GM18868 (cell line): ENCODE measurements at regions not wholly inside any gene's neighbourhood (a gene's known extent, or its start where the extent isn't known, plus 50 kb on each side); places are given as distances from the start of the nearest gene placed in this dataset.

Source experiments
- ATAC-seq: cut with Tn5 transposase; IDR thresholded peaks from one replicate; pipeline ENCODE4 v1.9.1; 2021; ENCODE audit warnings: mild to moderate bottlenecking, moderate library complexity; ENCODE audit not compliant: unreplicated experiment

GRCh38 chr17:34151102-34151501, 104.0 kb upstream of the CCL2 start:
- ATAC-seq, result no peak

DNA sequence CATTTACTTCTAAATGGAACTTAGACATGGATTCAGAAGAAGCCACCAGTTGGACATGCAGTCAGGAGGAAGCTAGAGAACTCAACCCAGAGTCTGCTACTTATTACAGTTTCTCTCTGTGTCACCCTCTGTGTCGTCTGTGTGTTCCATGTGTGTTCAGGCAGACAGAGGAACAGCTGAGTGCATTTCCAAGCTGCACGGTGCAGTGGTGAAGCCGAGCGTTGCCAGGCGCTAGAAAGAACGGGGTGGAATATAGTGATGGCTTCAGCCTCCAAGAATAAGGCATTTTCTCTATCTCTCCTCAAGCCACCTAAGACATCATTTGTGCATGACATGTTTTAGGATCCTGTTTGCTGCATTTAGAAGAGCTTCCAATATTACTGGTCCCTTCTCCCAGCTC, 101.1 kb upstream of the CCL2 start:
- no peak for ATAC-seq

DNA sequence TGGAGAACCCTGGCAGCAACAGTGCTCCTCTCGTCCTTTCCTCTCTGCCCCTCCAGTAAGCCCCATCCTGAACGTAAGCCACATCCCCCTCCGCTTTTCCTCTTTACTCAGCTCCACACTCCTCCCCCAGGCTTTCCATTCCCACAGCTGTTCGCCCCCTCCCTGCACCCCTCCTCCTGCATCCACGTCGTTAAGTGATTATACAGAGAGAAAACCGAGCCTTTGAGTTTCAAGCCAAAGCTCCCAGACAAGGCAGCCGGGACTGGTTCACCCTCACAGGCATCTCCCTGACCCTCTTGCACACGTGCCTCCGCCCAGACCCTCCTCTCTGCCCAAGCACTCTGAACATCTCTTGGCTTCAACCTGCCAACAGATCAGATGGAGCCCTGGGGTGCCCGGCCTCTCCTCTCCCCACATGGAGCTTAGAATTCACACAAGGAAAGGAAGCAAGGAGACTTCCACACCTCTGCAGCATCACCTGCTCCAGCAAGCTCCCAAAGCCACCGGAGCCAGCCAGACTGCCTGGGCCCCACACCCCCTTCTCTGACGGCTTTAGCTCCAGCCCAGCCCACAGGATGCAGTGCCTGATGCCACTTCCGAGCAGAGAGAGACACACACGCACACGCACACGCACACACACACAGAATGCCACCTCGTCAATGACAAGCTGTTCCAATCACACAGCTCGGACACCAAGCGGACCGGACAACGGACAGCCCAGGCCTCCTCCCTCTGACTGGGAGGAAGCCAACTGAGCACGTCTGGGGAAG, 99.9 kb upstream of the CCL2 start:
- no peak for ATAC-seq

GRCh38 chr17:34155947-34156346, 99.1 kb upstream of the CCL2 start:
- ATAC-seq, result no peak

DNA sequence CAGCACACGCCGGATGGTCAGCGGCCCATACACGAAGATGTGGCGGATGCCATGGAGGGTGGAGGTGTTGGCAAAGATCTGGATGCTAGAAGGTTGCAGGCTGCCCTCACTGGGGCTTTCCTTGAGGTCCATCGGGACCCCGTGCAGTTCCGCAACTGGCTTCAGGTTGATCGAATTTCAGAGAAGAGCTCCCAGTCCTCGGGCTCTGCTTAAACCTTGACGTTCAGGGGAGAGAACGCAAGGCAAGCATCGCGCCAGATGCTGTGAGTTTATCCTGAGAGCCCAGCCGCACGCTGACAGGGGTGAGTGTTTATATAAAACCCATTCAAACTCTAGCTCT, 98.7 kb upstream of the CCL2 start:
- ATAC-seq, result no peak

GRCh38 chr17:34156741-34157589, 98.1 kb upstream of the CCL2 start:
- no peak for ATAC-seq

DNA sequence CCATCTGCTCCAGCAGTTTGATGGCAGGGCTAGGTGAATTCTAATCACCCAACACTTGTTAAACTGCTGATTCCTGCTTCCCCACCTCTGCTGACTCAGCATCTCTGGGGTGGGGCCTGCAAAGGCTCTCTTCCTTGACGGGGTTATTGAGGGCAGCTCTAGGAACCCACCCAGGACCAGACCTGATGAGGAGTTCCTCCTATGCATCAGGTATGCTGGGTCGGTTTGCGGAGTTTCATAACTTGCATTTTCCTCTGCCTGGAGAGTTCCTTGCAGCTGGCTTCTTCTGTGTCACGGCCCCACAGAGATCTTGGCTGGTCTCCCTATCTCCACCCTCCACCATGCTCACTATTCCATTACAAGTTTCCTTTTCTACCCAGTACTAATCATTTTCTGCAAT, 93.4 kb upstream of the CCL2 start:
- ATAC-seq, result no peak

GRCh38 chr17:34163123-34163522, 92.0 kb upstream of the CCL2 start:
- ATAC-seq, result no peak

GRCh38 chr17:34163646-34164045, 91.4 kb upstream of the CCL2 start:
- no peak for ATAC-seq

DNA sequence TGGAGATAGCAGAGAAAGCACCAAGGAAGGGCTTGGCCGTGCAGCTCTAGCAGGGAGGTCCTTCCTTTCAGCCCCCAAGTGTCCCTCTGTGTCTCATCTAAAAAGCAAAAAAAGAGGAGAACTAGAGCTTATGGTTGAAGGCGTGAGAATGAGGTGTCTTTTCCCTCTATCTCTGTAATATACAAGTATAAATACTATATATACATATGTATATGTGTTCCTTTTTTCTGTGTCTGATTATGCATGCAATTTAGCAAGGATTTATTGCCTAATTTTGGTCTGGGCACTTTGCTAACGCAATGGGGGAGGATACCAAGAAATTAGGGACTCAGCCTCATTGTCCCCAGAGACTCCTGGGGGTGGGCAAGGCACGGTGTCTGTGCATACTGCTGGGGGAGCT, 90.2 kb upstream of the CCL2 start:
- ATAC-seq, result no peak

DNA sequence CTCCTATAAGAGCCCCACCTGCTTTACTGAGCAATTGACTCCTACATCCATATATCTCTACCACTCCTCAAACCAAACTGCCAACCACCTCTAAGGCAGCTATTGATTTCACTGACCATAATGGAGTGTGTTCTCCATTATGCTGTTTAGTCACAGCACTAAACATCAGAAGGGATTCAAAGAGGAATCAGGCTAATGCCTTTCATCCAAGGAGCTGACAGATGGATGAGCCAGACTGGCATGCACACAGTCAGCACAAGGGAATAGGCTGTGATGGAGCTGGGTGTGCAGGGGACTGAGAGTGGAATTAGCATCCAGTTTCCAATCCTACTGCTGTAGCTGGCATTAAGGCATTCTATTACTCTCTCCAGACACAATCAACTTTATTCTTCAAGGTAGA, 88.7 kb upstream of the CCL2 start:
- ATAC-seq, result no peak

- no peak for ATAC-seq
Observed at GRCh38 chr17:34167354-34167753, 87.7 kb upstream of the CCL2 start.

DNA sequence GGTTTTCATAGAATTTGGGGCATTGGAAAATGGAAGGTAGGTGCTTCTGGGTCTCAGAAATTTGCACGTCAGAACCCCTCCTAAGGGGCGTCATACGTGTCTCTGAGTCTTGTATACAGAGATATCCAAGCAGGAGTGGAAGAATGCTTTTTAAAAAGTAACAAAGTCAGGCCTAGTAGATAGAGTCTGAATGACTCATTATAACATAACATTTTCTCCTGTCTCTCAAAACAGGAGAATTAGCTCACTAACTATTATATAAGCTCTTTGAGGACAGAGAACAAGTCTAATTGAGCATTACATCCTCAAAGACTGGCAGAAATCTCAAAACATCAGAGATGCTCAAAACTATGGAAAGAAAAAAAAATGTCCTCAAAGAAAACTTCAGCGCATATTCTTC, 86.1 kb upstream of the CCL2 start:
- ATAC-seq, result no peak

DNA sequence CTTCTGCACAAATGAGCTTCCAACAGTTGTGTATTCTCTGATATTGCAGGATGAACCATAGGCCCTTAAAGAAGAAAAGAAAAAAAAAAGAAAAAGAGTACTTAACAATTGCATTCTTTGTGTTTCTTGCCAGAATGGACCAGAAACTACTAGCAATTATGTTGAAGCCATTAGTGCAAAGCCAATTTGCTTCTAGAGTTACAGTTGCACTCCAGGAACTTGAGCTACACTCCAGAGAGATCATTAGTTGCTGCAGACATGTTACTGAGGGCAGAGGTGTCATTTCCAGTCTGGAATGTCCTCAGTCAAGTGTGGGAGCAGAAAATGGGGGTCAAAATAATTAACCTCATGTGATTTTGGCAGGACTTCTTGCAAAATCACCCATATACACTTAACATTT, 85.6 kb upstream of the CCL2 start:
- ATAC-seq, result no peak

- ATAC-seq, result no peak
Observed at GRCh38 chr17:34171245-34171818, 83.8 kb upstream of the CCL2 start.

DNA sequence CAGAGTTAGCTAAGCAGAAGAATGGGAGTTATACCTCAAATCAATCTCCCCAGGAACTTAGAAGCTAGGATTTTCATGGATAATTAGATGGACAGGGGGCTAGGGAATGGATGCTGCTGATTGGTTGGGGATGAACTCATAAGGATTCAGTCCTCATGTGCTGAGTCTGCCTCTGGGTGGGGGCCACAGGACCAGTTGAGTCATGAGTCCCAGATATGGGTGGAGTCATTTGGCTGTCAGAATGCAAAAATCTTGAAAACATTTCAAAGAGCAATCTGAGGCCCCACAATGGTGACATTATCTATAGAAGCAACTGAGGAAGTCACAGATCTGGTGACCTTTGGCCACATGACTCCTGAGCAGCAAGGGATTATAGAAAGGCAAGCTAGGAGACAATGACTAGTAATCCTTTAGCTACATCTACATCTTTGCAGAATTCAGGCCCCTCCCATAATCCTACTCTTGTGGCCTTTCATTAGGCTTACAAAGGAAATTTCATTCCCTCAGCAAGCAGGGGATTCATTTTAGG, 82.6 kb upstream of the CCL2 start:
- ATAC-seq, result no peak

GRCh38 chr17:34173241-34173640, 81.8 kb upstream of the CCL2 start:
- ATAC-seq, result no peak

- ATAC-seq, result no peak
Observed at GRCh38 chr17:34174496-34174895, 80.6 kb upstream of the CCL2 start.

DNA sequence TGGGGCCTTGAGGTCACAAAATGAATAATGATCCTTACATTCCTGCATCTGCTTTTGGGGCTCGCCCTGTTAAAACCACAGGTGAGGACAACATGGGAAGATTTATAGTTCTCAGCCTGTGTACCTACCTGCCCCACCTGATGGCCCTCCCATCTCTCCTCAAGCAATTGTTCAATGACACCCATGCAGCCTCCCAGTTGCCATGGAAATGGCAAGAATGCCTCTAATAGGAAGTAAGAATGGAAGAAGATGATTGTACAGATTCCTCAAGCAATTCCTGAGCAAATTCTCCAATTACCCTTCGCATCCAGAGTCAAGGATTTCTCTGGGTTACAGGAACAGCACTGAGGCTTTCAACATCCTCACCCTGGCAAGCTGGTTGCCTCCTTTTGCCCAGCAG, 78.6 kb upstream of the CCL2 start:
- ATAC-seq, result no peak

GRCh38 chr17:34177642-34178041, 77.4 kb upstream of the CCL2 start:
- ATAC-seq, result no peak

GRCh38 chr17:34178092-34178491, 77.0 kb upstream of the CCL2 start:
- no peak for ATAC-seq
